Tibial nerve (tissue), 4 donors: ENCODE measurements at regions not wholly inside any gene's neighbourhood (a gene's known extent, or its start where the extent isn't known, plus 50 kb on each side); places are given as distances from the start of the nearest gene placed in this dataset.

Source experiments
- CTCF ChIP-seq, 5 experiments: fragments of 200-600 bp in 3 of 5; fragments of 450-650 bp in 2 of 5; sonication (generic) in 3 of 5; IDR thresholded peaks; one replicate each; pipeline ENCODE4 v1.5.1; 2016 to 2019; ENCODE audit warnings: antibody characterized with exemption in 5 of 5, mild to moderate bottlenecking in 3 of 5, moderate library complexity in 2 of 5
- EP300 ChIP-seq, 2 donors: sonication (generic); formaldehyde crosslinking; IDR thresholded peaks; one replicate each; pipeline ENCODE4 v1.6.1; 2017; ENCODE audit warnings: antibody characterized with exemption in 2 of 2, mild to moderate bottlenecking in 1 of 2

DNA sequence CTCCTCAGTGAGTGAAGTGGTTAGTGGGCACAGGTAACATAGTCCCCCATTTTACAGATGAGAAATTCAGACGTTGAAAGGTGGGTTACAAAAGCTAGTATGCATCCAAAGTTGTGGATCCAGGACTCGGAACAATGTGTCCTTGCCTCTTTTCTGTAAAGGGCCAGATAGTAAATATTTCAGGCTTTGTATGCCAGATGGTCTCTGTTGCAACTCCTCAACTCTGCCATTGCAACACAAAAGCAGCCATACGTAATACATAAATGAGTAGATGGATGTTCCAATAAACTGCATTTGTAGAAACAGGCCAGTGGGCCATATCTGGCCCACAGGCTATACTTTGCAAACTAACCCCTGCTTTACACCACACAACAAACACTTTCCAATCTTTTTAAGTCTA is 166.6 kb upstream of the PKDCC start:
- TF ChIP-seq CTCF (IDR thresholded peaks at IDR 0.05): no peak
- TF ChIP-seq EP300 (IDR thresholded peaks at IDR 0.05): peak in 1 of 2 donors; percentile 50
